ENCODE measurements at regions not wholly inside any gene's neighbourhood (a gene's known extent, or its start where the extent isn't known, plus 50 kb on each side); places are given as distances from the start of the nearest gene placed in this dataset.

GRCh38 chr12:18794000-18794399 lies 56.1 kb downstream of the CAPZA3 start:
- CTCF ChIA-PET: no interaction called here
- no peak overlapping the region for H3K27ac Mint-ChIP-seq

GRCh38 chr12:18797604-18798003 lies 59.7 kb downstream of the CAPZA3 start:
- POLR2A ChIA-PET: no interaction called here

More at GRCh38 chr12:18794000-18794399, 56.1 kb downstream of the CAPZA3 start:
- Mint-ChIP-seq H3K9me3 (no peaks in the 10 kb centered on the region), H3K36me3 (ENCODE audit: low read depth) (no peaks in the 10 kb centered on the region), H3K27me3 (no peaks in the 10 kb centered on the region), H3K4me1 (no peaks in the 10 kb centered on the region), H3K4me3 (no peak overlapping the region)
- POLR2A ChIA-PET: no interaction called here
- DNase-seq: no peak

GRCh38 chr12:18798535-18799361 lies 60.8 kb downstream of the CAPZA3 start:
- ChIA-PET CTCF (interaction anchor here (0.7 kb wide), 1 partner anchor 13 kb away, joined by 3 read pairs; no protein-coding TSS in a partner anchor), POLR2A (no interaction called here)
- Mint-ChIP-seq H3K4me3 (no peak overlapping the region), H3K27me3 (no peaks in the 10 kb centered on the region), H3K9me3 (no peaks in the 10 kb centered on the region), H3K27ac (no peak overlapping the region), H3K4me1 (no peaks in the 10 kb centered on the region), H3K36me3 (ENCODE audit: low read depth) (no peaks in the 10 kb centered on the region)
- DNase-seq: no peak

More at GRCh38 chr12:18797604-18798003, 59.7 kb downstream of the CAPZA3 start:
- H3K4me3 Mint-ChIP-seq: no peak overlapping the region
- H3K4me1 Mint-ChIP-seq: no peaks in the 10 kb centered on the region
- H3K36me3 Mint-ChIP-seq (ENCODE audit: low read depth): no peaks in the 10 kb centered on the region
- no peak overlapping the region for H3K27ac Mint-ChIP-seq
- DNase-seq: no peak
- H3K9me3 Mint-ChIP-seq: no peaks in the 10 kb centered on the region
- no peaks in the 10 kb centered on the region for H3K27me3 Mint-ChIP-seq
- CTCF ChIA-PET: no interaction called here

- no peak overlapping the region for H3K4me3 Mint-ChIP-seq
- no peak overlapping the region for H3K27ac Mint-ChIP-seq
- no peaks in the 10 kb centered on the region for H3K27me3 Mint-ChIP-seq
- H3K36me3 Mint-ChIP-seq (ENCODE audit: low read depth): no peaks in the 10 kb centered on the region
- H3K4me1 Mint-ChIP-seq: no peaks in the 10 kb centered on the region
- POLR2A ChIA-PET: no interaction called here
- no peaks in the 10 kb centered on the region for H3K9me3 Mint-ChIP-seq
- DNase-seq: no peak
- CTCF ChIA-PET: no interaction called here
Observed at GRCh38 chr12:18799561-18799960, 61.6 kb downstream of the CAPZA3 start.

GRCh38 chr12:18805516-18806248 lies 67.8 kb downstream of the CAPZA3 start:
- Mint-ChIP-seq H3K27me3 (no peaks in the 10 kb centered on the region), H3K4me3 (no peak overlapping the region), H3K4me1 (no peaks in the 10 kb centered on the region), H3K27ac (no peak overlapping the region), H3K36me3 (ENCODE audit: low read depth) (no peaks in the 10 kb centered on the region), H3K9me3 (no peaks in the 10 kb centered on the region)
- DNase-seq: no peak
- ChIA-PET CTCF (no interaction called here), POLR2A (no interaction called here)

- Mint-ChIP-seq H3K4me3 (no peak overlapping the region), H3K36me3 (ENCODE audit: low read depth) (no peaks in the 10 kb centered on the region), H3K4me1 (no peaks in the 10 kb centered on the region), H3K27ac (no peak overlapping the region), H3K27me3 (no peaks in the 10 kb centered on the region), H3K9me3 (no peaks in the 10 kb centered on the region)
- no peak for DNase-seq
- POLR2A ChIA-PET: no interaction called here
- CTCF ChIA-PET: no interaction called here
Observed at GRCh38 chr12:18807714-18808113, 69.8 kb downstream of the CAPZA3 start.

GRCh38 chr12:18808221-18808620 lies 70.3 kb downstream of the CAPZA3 start:
- ChIA-PET CTCF (no interaction called here), POLR2A (no interaction called here)
- DNase-seq: no peak
- Mint-ChIP-seq H3K27ac (no peak overlapping the region), H3K36me3 (ENCODE audit: low read depth) (no peaks in the 10 kb centered on the region), H3K27me3 (no peaks in the 10 kb centered on the region), H3K4me3 (no peak overlapping the region), H3K9me3 (no peaks in the 10 kb centered on the region), H3K4me1 (no peaks in the 10 kb centered on the region)

- ChIA-PET CTCF (no interaction called here), POLR2A (no interaction called here)
Observed at GRCh38 chr12:18810537-18811253, 72.8 kb downstream of the CAPZA3 start.

GRCh38 chr12:18811273-18811672 lies 73.4 kb downstream of the CAPZA3 start:
- DNase-seq: no peak
- ChIA-PET CTCF (interaction anchor here (0.5 kb wide), 1 partner anchor 13 kb away, joined by 3 read pairs; no protein-coding TSS in a partner anchor), POLR2A (no interaction called here)
- H3K4me1 Mint-ChIP-seq: no peaks in the 10 kb centered on the region
- H3K9me3 Mint-ChIP-seq: no peaks in the 10 kb centered on the region
- no peak overlapping the region for H3K27ac Mint-ChIP-seq
- no peaks in the 10 kb centered on the region for H3K27me3 Mint-ChIP-seq
- no peak overlapping the region for H3K4me3 Mint-ChIP-seq
- no peaks in the 10 kb centered on the region for H3K36me3 Mint-ChIP-seq (ENCODE audit: low read depth)

More at GRCh38 chr12:18810537-18811253, 72.8 kb downstream of the CAPZA3 start:
- Mint-ChIP-seq H3K27ac (no peak overlapping the region), H3K4me3 (no peak overlapping the region), H3K9me3 (no peaks in the 10 kb centered on the region), H3K4me1 (no peaks in the 10 kb centered on the region), H3K36me3 (ENCODE audit: low read depth) (no peaks in the 10 kb centered on the region), H3K27me3 (no peaks in the 10 kb centered on the region)
- no peak for DNase-seq

GRCh38 chr12:18813753-18814152 lies 75.8 kb downstream of the CAPZA3 start:
- H3K9me3 Mint-ChIP-seq: no peaks in the 10 kb centered on the region
- no peak overlapping the region for H3K27ac Mint-ChIP-seq
- no peaks in the 10 kb centered on the region for H3K36me3 Mint-ChIP-seq (ENCODE audit: low read depth)
- H3K4me1 Mint-ChIP-seq: no peaks in the 10 kb centered on the region
- ChIA-PET POLR2A (no interaction called here), CTCF (no interaction called here)
- no peak for DNase-seq
- H3K27me3 Mint-ChIP-seq: no peaks in the 10 kb centered on the region
- no peak overlapping the region for H3K4me3 Mint-ChIP-seq

- Mint-ChIP-seq H3K36me3 (ENCODE audit: low read depth) (no peaks in the 10 kb centered on the region), H3K4me1 (no peaks in the 10 kb centered on the region), H3K4me3 (no peak overlapping the region), H3K27ac (no peak overlapping the region), H3K9me3 (no peaks in the 10 kb centered on the region), H3K27me3 (no peaks in the 10 kb centered on the region)
- ChIA-PET POLR2A (no interaction called here), CTCF (interaction anchor here (0.5 kb wide), 1 partner anchor 757 kb away, joined by 5 read pairs; no protein-coding TSS in a partner anchor)
- no peak for DNase-seq
Observed at GRCh38 chr12:18818579-18819268, 80.8 kb downstream of the CAPZA3 start.

GRCh38 chr12:18819484-18819883 lies 81.6 kb downstream of the CAPZA3 start:
- H3K27me3 Mint-ChIP-seq: no peaks in the 10 kb centered on the region
- no peaks in the 10 kb centered on the region for H3K36me3 Mint-ChIP-seq (ENCODE audit: low read depth)
- ChIA-PET CTCF (interaction anchor here (0.5 kb wide), 1 partner anchor 758 kb away, joined by 5 read pairs; no protein-coding TSS in a partner anchor), POLR2A (no interaction called here)
- no peak for DNase-seq
- no peaks in the 10 kb centered on the region for H3K4me1 Mint-ChIP-seq
- H3K4me3 Mint-ChIP-seq: no peak overlapping the region
- no peaks in the 10 kb centered on the region for H3K9me3 Mint-ChIP-seq
- no peak overlapping the region for H3K27ac Mint-ChIP-seq

GRCh38 chr12:18823461-18823860 lies 85.5 kb downstream of the CAPZA3 start:
- ChIA-PET POLR2A (no interaction called here), CTCF (no interaction called here)
- no peaks in the 10 kb centered on the region for H3K36me3 Mint-ChIP-seq (ENCODE audit: low read depth)
- no peak overlapping the region for H3K27ac Mint-ChIP-seq
- H3K4me3 Mint-ChIP-seq: no peak overlapping the region
- no peaks in the 10 kb centered on the region for H3K27me3 Mint-ChIP-seq
- DNase-seq: no peak
- H3K4me1 Mint-ChIP-seq: no peaks in the 10 kb centered on the region
- H3K9me3 Mint-ChIP-seq: no peaks in the 10 kb centered on the region

Measured in activated CD4-positive, alpha-beta T cell treated with anti-CD3 and anti-CD28 coated beads, Interleukin-2, amount 10 ng/mL, durations not matched to agents 7 days and 5 days (primary cell).